Transverse colon (tissue), 4 donors: ENCODE measurements at regions not wholly inside any gene's neighbourhood (a gene's known extent, or its start where the extent isn't known, plus 50 kb on each side); places are given as distances from the start of the nearest gene placed in this dataset.

Source experiments
- DNase-seq: peaks from one replicate; pipeline ENCODE4 v3.0.0-alpha.2; 2019
- H3K27ac ChIP-seq, 4 donors: fragments of 200-600 bp; sonication (generic); 2 replicates each; pipeline ENCODE4 v1.5.1; 2016 to 2018; ENCODE audit warnings: inconsistent platforms in 4 of 4
- H3K27me3 ChIP-seq: fragments of 200-600 bp; sonication (generic); 2 replicates; pipeline ENCODE4 v1.5.1; 2017; ENCODE audit warnings: inconsistent platforms
- H3K36me3 ChIP-seq, 4 donors: fragments of 200-600 bp; sonication (generic); 2 replicates each; pipeline ENCODE4 v1.5.1; 2017 to 2019; ENCODE audit warnings: inconsistent platforms in 4 of 4
- H3K4me1 ChIP-seq, 4 donors: fragments of 200-600 bp; sonication (generic); 2 replicates each; pipeline ENCODE4 v1.5.1; 2017 to 2020; ENCODE audit warnings: inconsistent platforms in 4 of 4
- H3K4me3 ChIP-seq, 4 donors: fragments of 200-600 bp; sonication (generic); 1 replicate in 1 of 4; 2 replicates in 3 of 4; pipeline versions ENCODE4 v1.5.1 to v1.6.1; 2017 to 2019; ENCODE audit warnings: inconsistent platforms in 4 of 4
- H3K9me3 ChIP-seq, 2 donors: fragments of 200-600 bp; sonication (generic); 2 replicates each; pipeline ENCODE4 v1.5.1; 2017 to 2019; ENCODE audit warnings: inconsistent platforms in 2 of 2
- EP300 ChIP-seq: sonication (generic); formaldehyde crosslinking; IDR thresholded peaks from one replicate; pipeline ENCODE4 v1.6.1; 2017; ENCODE audit warnings: antibody characterized with exemption, low read depth
- POLR2A ChIP-seq: fragments of 450-650 bp; IDR thresholded peaks from one replicate; pipeline ENCODE4 v1.6.1; 2016; ENCODE audit warnings: antibody characterized with exemption, mild to moderate bottlenecking, moderate library complexity
- POLR2AphosphoS5 ChIP-seq, 3 donors: sonication (generic); formaldehyde crosslinking; IDR thresholded peaks; one replicate each; pipeline ENCODE4 v1.6.1; 2016; ENCODE audit warnings: antibody characterized with exemption in 3 of 3
- WGBS, 2 donors: methylation state at CpG; one replicate each; pipeline ENCODE4 v1.1.5; 2018; ENCODE audit warnings: low coverage in 1 of 2; 5-methylcytosine and 5-hydroxymethylcytosine counted together
- in situ Hi-C, 4 donors: fragments of 200-750 bp; cut with MboI; loops; one replicate each; pipeline versions ENCODE4 v1.15.0 to v1.15.1; 2017; ENCODE audit warnings: low sequenced_read_pairs in 3 of 4, low pct_ligation_motif_present in 1 of 4, low pct_unique_long_range_greater_than_20kb in 1 of 4
- intact Hi-C: fragments of 100-400 bp; cut with DNase I; formaldehyde crosslinking; loops from one replicate; pipeline ENCODE4 v1.15.1; 2023; ENCODE audit warnings: low total_unique reads
- TF ChIP-seq, protein P1 (sequence below), 5 experiments: fragments of 200-600 bp in 3 of 5; fragments of 450-650 bp in 2 of 5; sonication (generic) in 3 of 5; IDR thresholded peaks; 1 replicate in 2 of 5; 2 replicates in 3 of 5; pipeline ENCODE4 v1.5.1; 2016 to 2017; ENCODE audit warnings: antibody characterized with exemption in 5 of 5, inconsistent platforms in 3 of 5, mild to moderate bottlenecking in 2 of 5, moderate library complexity in 1 of 5

DNA sequence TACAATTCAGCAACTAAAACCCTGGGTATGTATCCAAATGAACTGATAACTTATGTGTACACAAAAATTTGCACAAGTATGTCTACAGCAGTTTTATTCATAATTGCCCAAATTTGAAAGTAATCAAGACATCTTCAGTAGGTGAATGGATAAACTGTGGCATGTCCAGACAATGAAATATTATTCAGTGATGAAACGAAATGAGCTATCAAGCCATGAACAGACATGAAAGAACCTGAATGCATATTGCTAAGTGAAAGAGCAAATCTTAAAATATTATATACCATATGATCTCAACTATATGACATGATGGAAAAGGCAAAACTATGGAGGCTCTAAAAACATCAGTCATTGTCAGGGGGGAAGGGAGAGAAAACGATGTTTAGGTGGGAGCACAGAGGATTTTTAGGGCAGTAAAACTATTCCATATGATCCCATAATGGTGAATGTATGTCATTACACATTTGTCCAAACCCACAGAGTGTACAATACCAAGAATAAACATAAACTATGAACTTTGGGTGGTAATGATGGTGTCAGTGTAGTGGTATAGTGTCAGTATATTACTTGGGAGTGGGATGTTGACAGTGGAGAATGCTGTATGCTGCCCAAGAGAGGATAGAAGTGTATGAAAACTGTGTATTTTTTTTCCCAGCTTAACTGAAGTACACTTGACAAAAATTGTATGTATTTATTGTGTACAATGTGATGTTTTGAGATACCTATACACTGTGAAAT lies 92.8 kb upstream of the PPP2R5A start:
- H3K36me3 ChIP-seq = no peaks in the 10 kb centered on the region
- H3K27ac ChIP-seq = no peak overlapping the region
- WGBS, 2 donors = 57 to 79% methylated on average over 2 of the region's 2 CpGs
- H3K27me3 ChIP-seq = no peaks in the 10 kb centered on the region
- in situ Hi-C loops (no loop called here), intact Hi-C loops (no loop called here)
- peaks cover 0 to 5% (median 0%) of the 10 kb centered on the region in 4 donors for H3K4me1 ChIP-seq
- no peak for TF ChIP-seq EP300
- DNase-seq = no peak
- no peaks in the 10 kb centered on the region for H3K9me3 ChIP-seq
- H3K4me3 ChIP-seq = no peak overlapping the region

DNA sequence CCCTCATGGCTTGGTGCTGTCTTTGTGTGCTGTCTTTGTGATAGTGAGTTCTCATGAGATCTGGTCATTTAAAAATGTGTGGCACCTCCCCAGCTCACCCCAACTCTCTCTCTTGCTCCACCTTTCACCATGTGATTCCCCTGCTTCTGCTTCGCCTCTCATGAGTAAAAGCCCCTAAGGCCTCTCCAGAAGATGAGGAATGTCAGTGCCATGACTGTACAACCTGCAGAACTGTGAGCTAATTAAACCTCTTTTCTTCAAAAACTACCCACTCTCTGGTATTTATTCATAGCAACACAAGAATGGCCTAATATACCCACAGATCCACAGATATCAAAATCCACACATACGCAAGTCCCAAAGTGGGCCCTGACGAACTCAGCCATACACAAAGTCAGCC lies 88.9 kb upstream of the PPP2R5A start:
- intact Hi-C loops = no loop called here

DNA sequence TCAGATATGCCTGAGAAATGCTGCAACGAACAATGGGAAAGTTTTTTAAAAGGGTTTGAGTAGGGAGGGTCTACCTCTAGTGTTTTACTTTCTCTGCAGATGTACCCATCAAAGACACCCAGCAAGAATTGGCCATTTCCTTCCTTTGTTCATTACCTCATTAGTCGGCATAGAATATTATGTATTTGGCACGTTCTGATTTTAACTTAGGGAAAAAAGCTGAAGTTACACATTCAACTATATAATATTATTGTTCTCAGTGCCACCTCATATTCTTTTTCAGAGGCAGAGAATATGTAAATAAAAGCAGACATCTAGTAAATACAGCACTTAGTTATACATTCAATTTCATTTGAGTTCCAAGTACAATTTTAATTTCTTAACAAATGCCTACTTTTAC lies 83.7 kb upstream of the PPP2R5A start:
- TF ChIP-seq POLR2A (no peak), POLR2AphosphoS5 (IDR thresholded peaks at IDR 0.05) (no peak), EP300 (no peak)
- TF ChIP-seq, protein P1, sequence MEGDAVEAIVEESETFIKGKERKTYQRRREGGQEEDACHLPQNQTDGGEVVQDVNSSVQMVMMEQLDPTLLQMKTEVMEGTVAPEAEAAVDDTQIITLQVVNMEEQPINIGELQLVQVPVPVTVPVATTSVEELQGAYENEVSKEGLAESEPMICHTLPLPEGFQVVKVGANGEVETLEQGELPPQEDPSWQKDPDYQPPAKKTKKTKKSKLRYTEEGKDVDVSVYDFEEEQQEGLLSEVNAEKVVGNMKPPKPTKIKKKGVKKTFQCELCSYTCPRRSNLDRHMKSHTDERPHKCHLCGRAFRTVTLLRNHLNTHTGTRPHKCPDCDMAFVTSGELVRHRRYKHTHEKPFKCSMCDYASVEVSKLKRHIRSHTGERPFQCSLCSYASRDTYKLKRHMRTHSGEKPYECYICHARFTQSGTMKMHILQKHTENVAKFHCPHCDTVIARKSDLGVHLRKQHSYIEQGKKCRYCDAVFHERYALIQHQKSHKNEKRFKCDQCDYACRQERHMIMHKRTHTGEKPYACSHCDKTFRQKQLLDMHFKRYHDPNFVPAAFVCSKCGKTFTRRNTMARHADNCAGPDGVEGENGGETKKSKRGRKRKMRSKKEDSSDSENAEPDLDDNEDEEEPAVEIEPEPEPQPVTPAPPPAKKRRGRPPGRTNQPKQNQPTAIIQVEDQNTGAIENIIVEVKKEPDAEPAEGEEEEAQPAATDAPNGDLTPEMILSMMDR (IDR thresholded peaks at IDR 0.05) = no peak
- peaks cover 0 to 4% (median 1%) of the 10 kb centered on the region in 4 donors for H3K4me1 ChIP-seq
- DNase-seq = no peak
- H3K27ac ChIP-seq = no peak overlapping the region
- WGBS, 2 donors = 69 to 73% methylated on average over 3 of the region's 3 CpGs
- intact Hi-C loops (no loop called here), in situ Hi-C loops (no loop called here)
- H3K36me3 ChIP-seq = no peaks in the 10 kb centered on the region
- H3K4me3 ChIP-seq = no peak overlapping the region
- H3K27me3 ChIP-seq = no peaks in the 10 kb centered on the region
- H3K9me3 ChIP-seq = no peaks in the 10 kb centered on the region

More for the DNA sequence above, 88.9 kb upstream of the PPP2R5A start:
- Histone ChIP-seq H3K27ac (no peak overlapping the region), H3K4me1 (no peaks in the 10 kb centered on the region), H3K27me3 (no peaks in the 10 kb centered on the region), H3K36me3 (no peaks in the 10 kb centered on the region), H3K4me3 (no peak overlapping the region), H3K9me3 (no peaks in the 10 kb centered on the region)
- in situ Hi-C loops = no loop called here
- no peak for DNase-seq
- 95 to 97% methylated on average over 3 of the region's 3 CpGs for WGBS, 2 donors
- TF ChIP-seq POLR2A = no peak
- no peak for TF ChIP-seq EP300
- TF ChIP-seq POLR2AphosphoS5 (IDR thresholded peaks at IDR 0.05) = no peak
- TF ChIP-seq, protein P1 (IDR thresholded peaks at IDR 0.05) = no peak

DNA sequence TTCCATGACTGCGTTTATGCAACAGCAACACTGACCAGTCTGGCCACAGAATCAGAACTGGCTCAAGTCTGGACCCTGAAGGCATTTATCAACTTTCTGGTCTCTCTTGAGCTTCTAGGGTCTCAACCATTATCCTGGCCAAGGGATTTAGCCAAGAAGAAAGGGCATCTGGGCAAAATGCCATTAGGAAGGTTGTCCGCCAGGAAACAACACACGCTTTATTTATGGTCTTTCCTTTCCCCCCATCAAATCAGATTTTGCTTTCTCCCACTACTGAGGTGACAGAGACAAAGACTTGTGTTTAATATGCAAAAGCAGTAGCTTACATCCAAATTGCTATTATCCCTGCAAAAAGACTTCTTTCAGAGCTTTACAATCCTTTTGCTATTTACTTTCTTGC lies 81.6 kb upstream of the PPP2R5A start:
- TF ChIP-seq, protein P1 (IDR thresholded peaks at IDR 0.05) = no peak
- TF ChIP-seq POLR2AphosphoS5 (IDR thresholded peaks at IDR 0.05) (no peak), POLR2A (no peak), EP300 (no peak)
- H3K36me3 ChIP-seq = no peaks in the 10 kb centered on the region
- H3K27me3 ChIP-seq = no peaks in the 10 kb centered on the region
- H3K4me3 ChIP-seq = no peak overlapping the region
- no peak for DNase-seq
- no peaks in the 10 kb centered on the region for H3K9me3 ChIP-seq
- WGBS, 2 donors = 83 to 84% methylated on average over 1 to 3 of the region's 3 CpGs
- intact Hi-C loops (no loop called here), in situ Hi-C loops (no loop called here)
- H3K4me1 ChIP-seq = peaks cover 0 to 4% (median 1%) of the 10 kb centered on the region in 4 donors
- H3K27ac ChIP-seq = no peak overlapping the region

DNA sequence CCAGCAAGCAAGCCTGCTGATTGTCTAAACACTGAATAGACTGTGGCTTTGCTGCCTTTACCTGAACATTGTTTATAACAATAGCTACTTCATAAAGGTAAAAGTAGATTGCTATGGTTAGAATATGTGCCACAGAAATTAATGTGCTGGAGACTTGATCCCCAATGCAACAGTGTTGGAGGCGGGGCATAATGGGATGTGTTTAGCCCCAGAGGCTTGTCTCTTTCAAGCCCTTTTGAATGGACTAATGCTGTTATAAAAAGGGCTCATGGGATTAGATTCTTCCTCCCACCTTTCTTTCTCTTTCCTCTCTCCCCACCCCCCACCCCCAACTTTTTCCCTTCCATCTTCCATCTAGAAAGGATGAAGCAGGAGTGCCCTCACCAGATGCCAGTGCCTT lies 80.2 kb upstream of the PPP2R5A start:
- no peak for DNase-seq
- no peak for TF ChIP-seq POLR2A
- no peak for TF ChIP-seq POLR2AphosphoS5 (IDR thresholded peaks at IDR 0.05)
- TF ChIP-seq, protein P1 (IDR thresholded peaks at IDR 0.05) = no peak
- TF ChIP-seq EP300 = no peak
- intact Hi-C loops (no loop called here), in situ Hi-C loops (no loop called here)
- no peaks in the 10 kb centered on the region for H3K27me3 ChIP-seq
- 88% methylated on average over 1 of the region's 1 CpG; no CpG with 5 or more reads in 1 of the 2 donors for WGBS, 2 donors
- no peaks in the 10 kb centered on the region for H3K9me3 ChIP-seq
- peaks cover 0 to 4% (median 1%) of the 10 kb centered on the region in 4 donors for H3K4me1 ChIP-seq
- no peaks in the 10 kb centered on the region for H3K36me3 ChIP-seq
- no peak overlapping the region for H3K27ac ChIP-seq
- H3K4me3 ChIP-seq = no peak overlapping the region
